Transverse colon (tissue), 4 donors: ENCODE measurements at regions not wholly inside any gene's neighbourhood (a gene's known extent, or its start where the extent isn't known, plus 50 kb on each side); places are given as distances from the start of the nearest gene placed in this dataset.
A peak's percentile ranks its signal among the peaks of the same experiment; 100 is the strongest.

Experiments used
- DNase-seq: peaks from one replicate; pipeline ENCODE4 v3.0.0-alpha.2; 2019
- H3K27ac ChIP-seq, 4 donors: fragments of 200-600 bp; sonication (generic); 2 replicates each; pipeline ENCODE4 v1.5.1; 2016 to 2018; ENCODE audit warnings: inconsistent platforms in 4 of 4
- H3K27me3 ChIP-seq: fragments of 200-600 bp; sonication (generic); 2 replicates; pipeline ENCODE4 v1.5.1; 2017; ENCODE audit warnings: inconsistent platforms
- H3K36me3 ChIP-seq, 4 donors: fragments of 200-600 bp; sonication (generic); 2 replicates each; pipeline ENCODE4 v1.5.1; 2017 to 2019; ENCODE audit warnings: inconsistent platforms in 4 of 4
- H3K4me1 ChIP-seq, 4 donors: fragments of 200-600 bp; sonication (generic); 2 replicates each; pipeline ENCODE4 v1.5.1; 2017 to 2020; ENCODE audit warnings: inconsistent platforms in 4 of 4
- H3K4me3 ChIP-seq, 4 donors: fragments of 200-600 bp; sonication (generic); 1 replicate in 1 of 4; 2 replicates in 3 of 4; pipeline versions ENCODE4 v1.5.1 to v1.6.1; 2017 to 2019; ENCODE audit warnings: inconsistent platforms in 4 of 4
- H3K9me3 ChIP-seq, 2 donors: fragments of 200-600 bp; sonication (generic); 2 replicates each; pipeline ENCODE4 v1.5.1; 2017 to 2019; ENCODE audit warnings: inconsistent platforms in 2 of 2
- CTCF ChIP-seq, 5 experiments: fragments of 200-600 bp in 3 of 5; fragments of 450-650 bp in 2 of 5; sonication (generic) in 3 of 5; IDR thresholded peaks; 1 replicate in 2 of 5; 2 replicates in 3 of 5; pipeline ENCODE4 v1.5.1; 2016 to 2017; ENCODE audit warnings: antibody characterized with exemption in 5 of 5, inconsistent platforms in 3 of 5, mild to moderate bottlenecking in 2 of 5, moderate library complexity in 1 of 5
- EP300 ChIP-seq: sonication (generic); formaldehyde crosslinking; IDR thresholded peaks from one replicate; pipeline ENCODE4 v1.6.1; 2017; ENCODE audit warnings: antibody characterized with exemption, low read depth
- POLR2A ChIP-seq: fragments of 450-650 bp; IDR thresholded peaks from one replicate; pipeline ENCODE4 v1.6.1; 2016; ENCODE audit warnings: antibody characterized with exemption, mild to moderate bottlenecking, moderate library complexity
- POLR2AphosphoS5 ChIP-seq, 3 donors: sonication (generic); formaldehyde crosslinking; IDR thresholded peaks; one replicate each; pipeline ENCODE4 v1.6.1; 2016; ENCODE audit warnings: antibody characterized with exemption in 3 of 3
- WGBS, 2 donors: methylation state at CpG; one replicate each; pipeline ENCODE4 v1.1.5; 2018; ENCODE audit warnings: low coverage in 1 of 2; 5-methylcytosine and 5-hydroxymethylcytosine counted together
- in situ Hi-C, 4 donors: fragments of 200-750 bp; cut with MboI; loops; one replicate each; pipeline versions ENCODE4 v1.15.0 to v1.15.1; 2017; ENCODE audit warnings: low sequenced_read_pairs in 3 of 4, low pct_ligation_motif_present in 1 of 4, low pct_unique_long_range_greater_than_20kb in 1 of 4
- intact Hi-C: fragments of 100-400 bp; cut with DNase I; formaldehyde crosslinking; loops from one replicate; pipeline ENCODE4 v1.15.1; 2023; ENCODE audit warnings: low total_unique reads

DNA sequence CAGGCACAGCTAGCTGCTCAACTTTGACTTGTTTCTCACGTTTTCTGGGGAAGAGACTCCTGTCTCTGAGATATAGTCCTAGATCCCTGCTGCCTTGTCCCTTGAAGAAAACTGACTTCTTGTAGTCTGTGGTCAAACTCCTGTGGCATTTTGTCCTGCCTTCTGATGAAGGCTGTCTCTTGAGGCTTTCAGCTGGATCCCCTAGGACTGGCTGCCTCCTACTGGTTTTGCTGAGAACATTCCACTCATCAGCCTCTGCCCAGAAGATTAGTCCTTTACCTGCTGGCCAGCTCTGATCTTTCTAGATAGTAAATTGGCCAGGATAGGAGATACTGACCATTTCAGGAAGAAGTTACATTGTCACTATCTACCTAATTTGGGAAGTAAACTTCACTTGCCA is 71.9 kb upstream of the CNR1 start:
- in situ Hi-C loops (loop anchor here in 3 of 4 donors (10.0 to 25.0 kb wide), 2 partner anchors 301 to 303 kb away; no protein-coding TSS in a partner anchor), intact Hi-C loops (loop anchor here (2.0 kb wide), 1 partner anchor 309 kb away; no protein-coding TSS in a partner anchor)
- H3K4me3 ChIP-seq: no peak overlapping the region
- no peaks in the 10 kb centered on the region for H3K4me1 ChIP-seq
- H3K27me3 ChIP-seq: no peaks in the 10 kb centered on the region
- DNase-seq: peak; percentile 33
- WGBS, 2 donors: 0 to 24% methylated on average over 1 of the region's 1 CpG
- H3K27ac ChIP-seq: no peak overlapping the region
- no peaks in the 10 kb centered on the region for H3K9me3 ChIP-seq
- TF ChIP-seq EP300 (no peak), CTCF (IDR thresholded peaks at IDR 0.05) (peak; percentile 36 to 71 (median 50)), POLR2AphosphoS5 (IDR thresholded peaks at IDR 0.05) (no peak), POLR2A (no peak)
- no peaks in the 10 kb centered on the region for H3K36me3 ChIP-seq

DNA sequence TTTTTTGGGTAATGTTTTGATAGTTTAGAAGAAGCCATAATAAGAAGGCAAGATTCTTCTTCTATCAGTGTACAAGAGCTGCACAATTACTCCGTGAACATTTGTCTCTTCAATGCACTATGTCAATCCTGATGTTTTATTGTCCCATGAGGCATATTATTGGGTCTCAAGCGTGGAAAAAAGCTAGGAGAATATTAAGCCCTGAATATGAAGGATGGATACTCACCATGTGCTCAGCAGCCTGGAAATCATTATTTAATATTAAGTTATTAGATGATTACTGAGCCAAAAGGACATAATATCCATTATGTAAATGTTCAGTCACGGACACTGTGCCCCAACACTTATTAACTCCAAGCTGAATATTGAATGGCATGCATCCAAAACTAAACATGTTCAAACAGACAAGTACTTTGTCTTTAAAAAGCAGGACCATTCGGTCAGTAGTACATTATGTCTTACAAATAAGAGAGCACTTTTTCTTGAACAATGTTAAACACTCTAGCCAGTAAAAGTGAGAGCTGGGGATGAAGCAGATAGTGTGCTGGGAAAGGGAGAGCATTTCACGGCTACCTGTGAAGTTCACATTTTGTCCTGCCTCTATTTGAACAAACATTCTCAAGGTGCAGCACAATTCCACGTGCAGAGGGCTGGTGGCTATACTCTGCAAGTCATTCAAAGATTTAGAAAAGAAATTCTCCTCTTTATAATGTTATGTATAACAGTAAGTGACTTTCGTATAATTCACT is 70.6 kb upstream of the CNR1 start:
- in situ Hi-C loops: loop anchor here in 3 of 4 donors (10.0 to 25.0 kb wide), 2 partner anchors 299 to 302 kb away; no protein-coding TSS in a partner anchor
- 58 to 61% methylated on average over 6 to 7 of the region's 7 CpGs for WGBS, 2 donors

DNA sequence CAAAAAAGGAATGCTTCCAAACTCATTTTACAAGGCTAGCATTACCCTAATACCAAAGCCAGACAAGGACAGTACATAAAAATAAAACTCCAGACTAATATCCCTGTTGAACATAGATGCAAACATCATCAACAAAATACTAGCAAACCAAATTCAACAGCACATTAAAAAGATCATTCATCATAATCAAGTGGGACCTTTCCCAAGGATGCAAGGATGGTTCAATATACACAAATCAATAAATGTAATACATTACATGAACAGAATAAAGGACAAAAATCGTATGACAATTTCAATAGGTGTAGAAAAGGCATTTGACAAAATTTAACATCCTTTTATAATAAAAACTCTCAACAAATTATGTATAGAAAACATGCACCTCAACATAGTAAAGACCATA is 66.6 kb upstream of the CNR1 start:
- Histone ChIP-seq H3K27ac (no peak overlapping the region), H3K9me3 (peaks cover 5 to 8% of the 10 kb centered on the region in 2 donors), H3K36me3 (no peaks in the 10 kb centered on the region), H3K4me3 (no peak overlapping the region), H3K27me3 (no peaks in the 10 kb centered on the region), H3K4me1 (no peaks in the 10 kb centered on the region)
- intact Hi-C loops (no loop called here), in situ Hi-C loops (loop anchor here in 3 of 4 donors (10.0 to 25.0 kb wide), 2 partner anchors 295 to 298 kb away; no protein-coding TSS in a partner anchor)
- no peak for DNase-seq
- TF ChIP-seq POLR2AphosphoS5 (IDR thresholded peaks at IDR 0.05) (no peak), POLR2A (no peak), CTCF (IDR thresholded peaks at IDR 0.05) (no peak), EP300 (no peak)
- 80 to 82% methylated on average over 1 of the region's 1 CpG for WGBS, 2 donors

More for the DNA sequence above, 70.6 kb upstream of the CNR1 start:
- intact Hi-C loops: no loop called here
- H3K36me3 ChIP-seq: no peaks in the 10 kb centered on the region
- no peak overlapping the region for H3K27ac ChIP-seq
- H3K9me3 ChIP-seq: peaks cover 0 to 8% of the 10 kb centered on the region in 2 donors
- no peak for DNase-seq
- H3K27me3 ChIP-seq: no peaks in the 10 kb centered on the region
- no peaks in the 10 kb centered on the region for H3K4me1 ChIP-seq
- TF ChIP-seq POLR2A (no peak), EP300 (no peak), CTCF (IDR thresholded peaks at IDR 0.05) (no peak), POLR2AphosphoS5 (IDR thresholded peaks at IDR 0.05) (no peak)
- H3K4me3 ChIP-seq: no peak overlapping the region

GRCh38 chr6:88223298-88223697 is 57.2 kb upstream of the CNR1 start:
- DNase-seq: no peak
- intact Hi-C loops (no loop called here), in situ Hi-C loops (no loop called here)
- no peaks in the 10 kb centered on the region for H3K27me3 ChIP-seq
- no peak overlapping the region for H3K27ac ChIP-seq
- no peaks in the 10 kb centered on the region for H3K9me3 ChIP-seq
- 67 to 81% methylated on average over 1 of the region's 1 CpG for WGBS, 2 donors
- H3K4me1 ChIP-seq: no peaks in the 10 kb centered on the region
- TF ChIP-seq EP300 (no peak), CTCF (IDR thresholded peaks at IDR 0.05) (no peak), POLR2AphosphoS5 (IDR thresholded peaks at IDR 0.05) (no peak), POLR2A (no peak)
- no peak overlapping the region for H3K4me3 ChIP-seq
- H3K36me3 ChIP-seq: no peaks in the 10 kb centered on the region
